ENCODE measurements at regions not wholly inside any gene's neighbourhood (a gene's known extent, or its start where the extent isn't known, plus 50 kb on each side); places are given as distances from the start of the nearest gene placed in this dataset.

GRCh38 chr3:177810162-177810623 lies 612.9 kb upstream of the TBL1XR1 start:
- intact Hi-C loops (cut with DNase I) = no loop called here
- Histone ChIP-seq H3K27ac (peak overlapping the region in 1 of 3 donors; percentile 0), H3K4me1 (peaks cover 0 to 12% (median 5%) of the 10 kb centered on the region in 4 donors), H3K9me3 (no peaks in the 10 kb centered on the region), H3K4me3 (no peak overlapping the region), H3K36me3 (no peaks in the 10 kb centered on the region), H3K27me3 (no peaks in the 10 kb centered on the region)
- TF ChIP-seq POLR2A (IDR thresholded peaks at IDR 0.05) = no peak
- no peak for TF ChIP-seq CTCF (IDR thresholded peaks at IDR 0.05)
- ATAC-seq (peak; percentile 71 to 91 (median 82)), DNase-seq (no peak)
- 16% methylated on average over 3 of the region's 3 CpGs for WGBS (ENCODE audit: insufficient coverage, low coverage, low lambda C conversion rate, missing lambda C conversion rate)

DNA sequence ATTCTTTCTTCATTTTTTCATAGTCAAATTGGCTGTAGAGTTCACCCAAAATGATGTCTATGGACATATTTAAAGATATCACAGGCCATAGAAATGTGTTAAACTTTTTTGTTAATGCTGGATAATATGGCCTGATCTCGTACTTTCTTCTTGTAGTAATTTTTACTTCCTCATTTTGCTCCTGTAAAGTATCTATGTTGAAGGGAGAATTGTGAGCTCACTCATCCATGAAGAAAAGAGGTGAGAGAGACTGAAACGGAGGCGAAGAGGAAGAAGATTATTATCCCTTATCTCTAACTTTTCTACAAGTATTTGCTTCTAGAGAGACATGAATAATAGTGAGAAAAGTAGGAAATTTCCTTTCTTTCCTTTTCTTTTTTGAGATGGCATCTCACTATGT lies 613.8 kb upstream of the TBL1XR1 start:
- TF ChIP-seq POLR2A (IDR thresholded peaks at IDR 0.05) (no peak), CTCF (IDR thresholded peaks at IDR 0.05) (no peak)
- no peak for ATAC-seq
- WGBS (ENCODE audit: insufficient coverage, low coverage, low lambda C conversion rate, missing lambda C conversion rate) = 76% methylated on average over 3 of the region's 3 CpGs
- no peaks in the 10 kb centered on the region for H3K36me3 ChIP-seq
- H3K9me3 ChIP-seq = no peaks in the 10 kb centered on the region
- intact Hi-C loops (cut with DNase I) = no loop called here
- H3K27ac ChIP-seq = no peak overlapping the region
- no peaks in the 10 kb centered on the region for H3K27me3 ChIP-seq
- H3K4me1 ChIP-seq = peaks cover 0 to 12% (median 5%) of the 10 kb centered on the region in 4 donors
- DNase-seq = no peak
- H3K4me3 ChIP-seq = no peak overlapping the region

DNA sequence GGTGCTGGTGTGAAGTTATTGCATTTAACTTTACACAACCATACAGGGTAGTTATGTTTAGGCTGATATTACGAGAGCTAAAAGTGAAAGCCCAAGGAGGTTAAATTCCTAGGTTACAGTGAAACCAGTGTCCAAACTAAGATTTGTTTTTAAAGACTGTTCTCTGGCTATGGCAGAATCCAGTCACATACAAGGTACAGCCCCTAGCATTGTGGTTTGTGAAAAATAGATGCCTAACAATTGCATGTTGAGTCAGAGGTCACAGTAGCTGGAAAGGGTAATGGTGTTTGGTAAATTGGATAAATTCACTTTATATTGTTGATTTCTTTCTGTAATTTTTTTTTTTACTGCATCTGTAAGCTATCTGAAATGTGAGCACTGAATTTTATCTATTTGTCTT lies 614.6 kb upstream of the TBL1XR1 start:
- 88% methylated on average over 1 of the region's 1 CpG for WGBS (ENCODE audit: insufficient coverage, low coverage, low lambda C conversion rate, missing lambda C conversion rate)
- no peaks in the 10 kb centered on the region for H3K27me3 ChIP-seq
- H3K4me1 ChIP-seq = peaks cover 0 to 17% (median 5%) of the 10 kb centered on the region in 4 donors
- H3K36me3 ChIP-seq = no peaks in the 10 kb centered on the region
- no peak for ATAC-seq
- H3K4me3 ChIP-seq = no peak overlapping the region
- H3K27ac ChIP-seq = no peak overlapping the region
- intact Hi-C loops (cut with DNase I) = no loop called here
- no peak for DNase-seq
- no peaks in the 10 kb centered on the region for H3K9me3 ChIP-seq
- no peak for TF ChIP-seq CTCF (IDR thresholded peaks at IDR 0.05)
- no peak for TF ChIP-seq POLR2A (IDR thresholded peaks at IDR 0.05)

DNA sequence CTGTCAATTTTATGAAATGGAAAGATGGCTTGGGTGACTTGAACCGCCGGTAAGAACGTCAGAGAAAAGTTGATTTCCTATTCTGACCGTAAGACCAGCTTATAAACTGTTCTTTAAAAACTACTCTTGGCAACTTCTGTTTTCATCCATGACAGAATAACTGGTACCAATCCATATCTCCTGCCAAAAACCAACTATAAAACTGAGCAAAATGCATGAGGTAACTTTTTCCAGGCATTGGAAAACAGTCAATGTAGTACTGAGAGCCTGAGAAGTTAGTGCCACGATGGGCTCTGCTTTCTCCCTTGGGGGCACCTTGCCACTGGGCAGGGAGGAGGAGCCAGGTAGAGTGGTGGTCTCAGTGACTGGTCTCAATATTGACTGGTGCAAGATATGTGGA lies 615.2 kb upstream of the TBL1XR1 start:
- DNase-seq (no peak), ATAC-seq (no peak)
- no peaks in the 10 kb centered on the region for H3K36me3 ChIP-seq
- WGBS (ENCODE audit: insufficient coverage, low coverage, low lambda C conversion rate, missing lambda C conversion rate) = 95% methylated on average over 5 of the region's 5 CpGs
- H3K9me3 ChIP-seq = no peaks in the 10 kb centered on the region
- TF ChIP-seq POLR2A (IDR thresholded peaks at IDR 0.05) (no peak), CTCF (IDR thresholded peaks at IDR 0.05) (no peak)
- no peaks in the 10 kb centered on the region for H3K27me3 ChIP-seq
- no peak overlapping the region for H3K27ac ChIP-seq
- H3K4me3 ChIP-seq = no peak overlapping the region
- intact Hi-C loops (cut with DNase I) = no loop called here
- peaks cover 0 to 21% (median 5%) of the 10 kb centered on the region in 4 donors for H3K4me1 ChIP-seq

- Histone ChIP-seq H3K27ac (no peak overlapping the region), H3K4me3 (no peak overlapping the region), H3K9me3 (no peaks in the 10 kb centered on the region), H3K27me3 (no peaks in the 10 kb centered on the region), H3K36me3 (no peaks in the 10 kb centered on the region), H3K4me1 (peaks cover 0 to 21% (median 5%) of the 10 kb centered on the region in 4 donors)
- WGBS (ENCODE audit: insufficient coverage, low coverage, low lambda C conversion rate, missing lambda C conversion rate) = 48% methylated on average over 3 of the region's 3 CpGs
- ATAC-seq (peak; percentile 63 to 70 (median 67)), DNase-seq (peak in 1 of 3 donors; percentile 46)
- intact Hi-C loops (cut with DNase I) = no loop called here
- no peak for TF ChIP-seq POLR2A (IDR thresholded peaks at IDR 0.05)
- no peak for TF ChIP-seq CTCF (IDR thresholded peaks at IDR 0.05)
Measured at GRCh38 chr3:177813322-177813721, 616.0 kb upstream of the TBL1XR1 start.
